ENCODE measurements at regions not wholly inside any gene's neighbourhood (a gene's known extent, or its start where the extent isn't known, plus 50 kb on each side); places are given as distances from the start of the nearest gene placed in this dataset.

GRCh38 chr2:120673571-120674061 is 62.1 kb upstream of the GLI2 start:
- no peak for TF ChIP-seq EZH2 (IDR thresholded peaks at IDR 0.05; ENCODE audit: borderline replicate concordance, low read length)
- TF ChIP-seq CTCF (conservative IDR thresholded peaks at IDR 0.05 in 1 of 2, IDR thresholded peaks at IDR 0.05 in 1 of 2; ENCODE audit: extremely low read depth in 1 of 2, insufficient read depth in 1 of 2, low read depth in 1 of 2, low read length in 2 of 2) = no peak
